GM19397 (cell line): ENCODE measurements at regions not wholly inside any gene's neighbourhood (a gene's known extent, or its start where the extent isn't known, plus 50 kb on each side); places are given as distances from the start of the nearest gene placed in this dataset.

Experiments used
- ATAC-seq: cut with Tn5 transposase; IDR thresholded peaks from one replicate; pipeline ENCODE4 v1.9.1; 2021; ENCODE audit warnings: mild to moderate bottlenecking, moderate library complexity; ENCODE audit not compliant: unreplicated experiment

DNA sequence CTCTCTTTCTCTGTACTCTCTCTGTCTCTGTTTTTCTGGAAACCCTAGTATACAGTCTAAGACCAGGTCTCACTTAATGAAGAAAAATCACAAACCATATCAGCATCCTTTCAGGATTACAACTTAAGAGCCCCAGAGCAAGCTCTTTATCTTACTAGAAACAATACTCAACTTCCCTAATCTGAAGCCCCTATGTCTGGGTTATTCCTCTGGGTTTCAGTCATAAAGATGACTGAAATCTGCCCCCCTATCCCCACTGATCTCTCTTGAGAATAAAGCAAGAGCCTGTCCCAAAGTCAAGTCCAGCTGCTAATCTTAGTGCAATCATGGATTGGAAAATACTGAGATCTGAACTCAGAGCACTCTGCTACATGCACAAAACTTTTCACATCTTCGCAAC lies 53.9 kb upstream of the PICALM start:
- no peak for ATAC-seq

DNA sequence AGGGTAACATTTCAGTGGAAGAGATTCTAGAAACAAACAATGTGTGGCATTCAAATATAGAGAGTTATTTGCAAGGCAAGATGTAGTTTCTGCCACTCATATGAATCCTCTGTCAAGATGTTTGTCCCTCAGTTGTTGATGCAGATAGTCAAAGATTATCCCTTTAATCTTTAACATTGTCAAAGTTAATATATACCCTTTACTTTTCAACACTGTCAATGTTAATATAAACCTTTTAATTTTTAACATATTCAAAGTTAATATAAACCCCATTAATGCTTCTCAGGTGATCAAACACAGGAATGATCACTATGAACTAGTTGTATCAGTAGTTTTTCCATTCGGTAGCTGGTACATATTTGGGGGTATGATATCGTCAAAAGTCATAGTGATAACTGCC lies 51.9 kb upstream of the PICALM start:
- ATAC-seq = no peak

DNA sequence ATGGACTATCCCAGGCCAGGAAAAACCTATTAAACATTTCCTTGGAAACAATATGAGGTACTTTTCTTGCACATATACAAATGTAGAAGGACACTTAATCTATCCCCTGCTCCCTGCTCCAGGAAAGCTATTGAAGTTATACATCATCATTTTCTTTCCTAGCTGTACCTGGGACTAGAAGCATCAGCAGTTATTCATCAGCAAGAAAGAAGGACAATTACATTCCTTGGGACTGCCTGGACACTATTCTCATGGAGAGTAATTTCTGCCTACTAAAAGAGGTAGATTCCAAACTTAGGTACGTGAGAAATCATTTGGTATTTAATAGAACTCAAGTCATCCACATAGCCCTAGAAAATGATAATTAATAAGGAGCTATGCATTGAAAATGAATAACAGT lies 51.0 kb upstream of the PICALM start:
- no peak for ATAC-seq

DNA sequence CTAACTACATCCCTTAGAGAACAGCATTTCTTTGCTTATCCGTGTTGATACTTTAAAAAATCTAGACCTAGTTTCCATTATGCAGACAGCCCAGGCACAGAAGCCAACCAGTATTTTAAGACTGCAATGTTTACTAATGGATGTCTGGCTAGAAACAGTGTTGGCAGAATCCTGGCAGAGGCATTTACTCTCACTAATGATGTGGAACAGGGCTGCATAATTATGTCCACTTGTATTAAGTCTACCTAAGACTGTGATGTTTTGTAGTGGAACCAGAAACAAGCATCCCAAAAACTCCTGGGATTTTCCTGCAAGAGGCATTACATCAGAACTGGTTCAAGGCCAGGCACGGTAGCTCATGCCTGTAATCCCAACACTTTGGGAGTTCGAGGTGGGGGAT lies 50.2 kb upstream of the PICALM start:
- no peak for ATAC-seq
